IMR-90 (cell line): ENCODE measurements at regions not wholly inside any gene's neighbourhood (a gene's known extent, or its start where the extent isn't known, plus 50 kb on each side); places are given as distances from the start of the nearest gene placed in this dataset.

Source experiments
- ATAC-seq: fragments of 200-7000 bp; cut with Tn5 transposase; 2 replicates; pipeline ENCODE4 v1.9.1; 2020; ENCODE audit warnings: low read depth, mild to moderate bottlenecking, moderate library complexity
- BruUV-seq: library from RNA; stranded (reverse); fragments of 400-500 nt; replicated peaks from 2 replicates; lab custom pipeline; 2021; lab: Mats Ljungman, UMichigan
- CTCF ChIA-PET: fragments of 300-600 bp; formaldehyde crosslinking; extraction: SDS; loops from one replicate; lab custom pipeline; 2021; ENCODE audit warnings: antibody characterized with exemption; lab: Yijun Ruan, JAX
- POLR2A ChIA-PET: fragments of 300-600 bp; sonication (Branson Sonifier 250); formaldehyde crosslinking; loops from one replicate; lab custom pipeline; 2022; ENCODE audit warnings: antibody characterized with exemption; ENCODE audit not compliant: unreplicated experiment; lab: Charles Lee
- DNase-seq: peaks from one replicate; pipeline ENCODE4 v3.0.0; 2013
- H2AFZ ChIP-seq: replicated peaks from 2 replicates; pipeline ENCODE3; 2013; ENCODE audit warnings: low read length, mild to moderate bottlenecking; ENCODE audit not compliant: poor library complexity
- H2AK5ac ChIP-seq: 2 replicates; pipeline ENCODE4 v1.6.1; 2013; ENCODE audit warnings: low read depth, low read length, inconsistent platforms
- H2AK9ac ChIP-seq: replicated peaks from 2 replicates; pipeline ENCODE3; 2013; ENCODE audit warnings: mild to moderate bottlenecking, low read depth, low read length, moderate library complexity; ENCODE audit not compliant: poor library complexity
- H2BK120ac ChIP-seq: 2 replicates; pipeline ENCODE4 v1.6.1; 2013; ENCODE audit warnings: low read depth, low read length, inconsistent platforms
- H2BK15ac ChIP-seq: 3 replicates; pipeline ENCODE4 v1.6.1; 2013; ENCODE audit warnings: low read depth, low read length, inconsistent platforms
- H2BK20ac ChIP-seq: 2 replicates; pipeline ENCODE4 v1.6.1; 2013; ENCODE audit warnings: low read depth, mild to moderate bottlenecking, inconsistent platforms, low read length, moderate library complexity
- H2BK5ac ChIP-seq: 2 replicates; pipeline ENCODE4 v1.6.1; 2013; ENCODE audit warnings: mild to moderate bottlenecking, low read depth, low read length, inconsistent platforms; ENCODE audit not compliant: poor library complexity, severe bottlenecking
- H3K14ac ChIP-seq: replicated peaks from 2 replicates; pipeline ENCODE4 v1.6.1; 2013; ENCODE audit warnings: low read depth, low read length, inconsistent platforms
- H3K18ac ChIP-seq: 2 replicates; pipeline ENCODE4 v1.6.1; 2013; ENCODE audit warnings: low read depth, low read length, control low read depth
- H3K23ac ChIP-seq: 2 replicates; pipeline ENCODE4 v1.6.1; 2013; ENCODE audit warnings: low read depth, low read length, inconsistent platforms
- H3K27ac ChIP-seq: 2 replicates; pipeline ENCODE4 v1.5.1; 2013; ENCODE audit warnings: mild to moderate bottlenecking, control low read depth, low read length; ENCODE audit not compliant: insufficient read depth
- H3K27me3 ChIP-seq: 2 replicates; pipeline ENCODE4 v1.6.1; 2013; ENCODE audit warnings: low read length; ENCODE audit not compliant: control insufficient read depth, insufficient read depth
- H3K36me3 ChIP-seq: 2 replicates; pipeline ENCODE4 v1.6.1; 2013; ENCODE audit warnings: low read length, mixed read lengths; ENCODE audit not compliant: control insufficient read depth, insufficient read depth
- H3K4ac ChIP-seq: 2 replicates; pipeline ENCODE4 v1.6.1; 2013; ENCODE audit warnings: low read depth, low read length, inconsistent platforms
- H3K4me1 ChIP-seq: 2 replicates; pipeline ENCODE4 v1.6.1; 2013; ENCODE audit warnings: low read length, mixed read lengths; ENCODE audit not compliant: control insufficient read depth, insufficient read depth
- H3K4me2 ChIP-seq: 2 replicates; pipeline ENCODE4 v1.6.1; 2013; ENCODE audit warnings: low read depth, mild to moderate bottlenecking, control low read depth, low read length, moderate library complexity
- H3K4me3 ChIP-seq: 2 replicates; pipeline ENCODE4 v1.5.1; 2013; ENCODE audit warnings: low read depth, mild to moderate bottlenecking, control low read depth, low read length, moderate library complexity; ENCODE audit not compliant: insufficient read depth
- H3K56ac ChIP-seq: 2 replicates; pipeline ENCODE4 v1.6.1; 2013; ENCODE audit warnings: low read length, inconsistent platforms; ENCODE audit not compliant: insufficient read depth; ENCODE audit errors: extremely low read depth
- H3K79me1 ChIP-seq, 2 experiments: 2 replicates each; pipeline ENCODE4 v1.6.1; 2013; ENCODE audit warnings: low read length in 2 of 2, inconsistent platforms in 1 of 2, low read depth in 1 of 2
- H3K9ac ChIP-seq: 2 replicates; pipeline ENCODE4 v1.6.1; 2013; ENCODE audit warnings: low read depth, low read length, control low read depth
- H3K9me1 ChIP-seq: 2 replicates; pipeline ENCODE4 v1.6.1; 2013; ENCODE audit warnings: low read length, inconsistent platforms; ENCODE audit not compliant: insufficient read depth
- H3K9me3 ChIP-seq: 2 replicates; pipeline ENCODE4 v1.6.1; 2013; ENCODE audit warnings: low read length; ENCODE audit not compliant: control insufficient read depth, insufficient read depth
- H4K20me1 ChIP-seq: 2 replicates; pipeline ENCODE4 v1.6.1; 2013; ENCODE audit warnings: low read length, inconsistent platforms; ENCODE audit not compliant: insufficient read depth
- H4K5ac ChIP-seq: 2 replicates; pipeline ENCODE4 v1.6.1; 2013; ENCODE audit warnings: mild to moderate bottlenecking, low read depth, low read length, control low read depth
- H4K8ac ChIP-seq, 2 experiments: 2 replicates each; pipeline ENCODE4 v1.6.1; 2013; ENCODE audit warnings: low read depth in 2 of 2, low read length in 2 of 2, control low read depth in 1 of 2, inconsistent platforms in 1 of 2
- H4K91ac ChIP-seq: 2 replicates; pipeline ENCODE4 v1.6.1; 2013; ENCODE audit warnings: low read depth, low read length, inconsistent platforms; ENCODE audit not compliant: insufficient read depth
- BHLHE40 ChIP-seq: fragments of 150-350 bp; IDR thresholded peaks from 2 replicates; pipeline ENCODE4 v1.6.1; 2016; ENCODE audit warnings: mild to moderate bottlenecking, low read depth, low read length
- CEBPB ChIP-seq: IDR thresholded peaks from 2 replicates; pipeline ENCODE4 v1.6.1; 2012; ENCODE audit warnings: low read depth, low read length, improper control_type of control experiment
- ELK1 ChIP-seq: fragments of 150-350 bp; IDR thresholded peaks from 2 replicates; pipeline ENCODE4 v1.6.1; 2016; ENCODE audit warnings: low read depth, mild to moderate bottlenecking, low read length, moderate library complexity, borderline replicate concordance
- FOS ChIP-seq: fragments of 150-350 bp; IDR thresholded peaks from 2 replicates; pipeline ENCODE4 v1.6.1; 2016; ENCODE audit warnings: low read depth, low read length
- MAFK ChIP-seq: IDR thresholded peaks from 2 replicates; pipeline ENCODE4 v1.6.1; 2012; ENCODE audit warnings: low read depth, low read length, improper control_type of control experiment
- MAZ ChIP-seq: IDR thresholded peaks from 2 replicates; pipeline ENCODE4 v1.6.1; 2012; ENCODE audit warnings: low read depth, mild to moderate bottlenecking, low read length, improper control_type of control experiment, moderate library complexity, borderline replicate concordance
- MXI1 ChIP-seq: IDR thresholded peaks from 2 replicates; pipeline ENCODE4 v1.6.1; 2012; ENCODE audit warnings: low read depth, mild to moderate bottlenecking, low read length, moderate library complexity, borderline replicate concordance
- NFE2L2 ChIP-seq: fragments of 150-350 bp; IDR thresholded peaks from 2 replicates; pipeline ENCODE4 v1.6.1; 2016; ENCODE audit warnings: low read depth, mild to moderate bottlenecking, low read length
- RCOR1 ChIP-seq: IDR thresholded peaks from 2 replicates; pipeline ENCODE4 v1.6.1; 2012; ENCODE audit warnings: mild to moderate bottlenecking, low read length, improper control_type of control experiment; ENCODE audit not compliant: insufficient replicate concordance
- WGBS, 2 experiments: methylation state at CpG; one replicate each; pipeline versions ENCODE4 v1.1.5 to v1.1.7; 2013; ENCODE audit warnings: missing lambda C conversion rate in 2 of 2; ENCODE audit not compliant: insufficient read length in 1 of 2; ENCODE audit errors: extremely low coverage in 2 of 2; 5-methylcytosine and 5-hydroxymethylcytosine counted together
- dilution Hi-C: fragments of 300-500 bp; cut with HindIII; formaldehyde crosslinking; loops from one replicate; pipeline ENCODE4 v1.14.3; 2018; ENCODE audit warnings: low sequenced_read_pairs; ENCODE audit not compliant: unreplicated experiment
- in situ Hi-C: fragments of 300-500 bp; cut with MboI; formaldehyde crosslinking; loops from 3 replicates; pipeline ENCODE4 v1.14.3; 2019; ENCODE audit warnings: low sequenced_read_pairs, inconsistent platforms, mixed read lengths
- intact Hi-C: fragments of 100-400 bp; cut with micrococcal nuclease; formaldehyde crosslinking; loops from 2 replicates; pipeline ENCODE4 v1.10.0; 2022
- TF ChIP-seq, protein P1 (sequence below): fragments of 150-350 bp; IDR thresholded peaks from 2 replicates; pipeline ENCODE4 v1.6.1; 2017; ENCODE audit warnings: mild to moderate bottlenecking, antibody characterized with exemption, low read length, low read depth

DNA sequence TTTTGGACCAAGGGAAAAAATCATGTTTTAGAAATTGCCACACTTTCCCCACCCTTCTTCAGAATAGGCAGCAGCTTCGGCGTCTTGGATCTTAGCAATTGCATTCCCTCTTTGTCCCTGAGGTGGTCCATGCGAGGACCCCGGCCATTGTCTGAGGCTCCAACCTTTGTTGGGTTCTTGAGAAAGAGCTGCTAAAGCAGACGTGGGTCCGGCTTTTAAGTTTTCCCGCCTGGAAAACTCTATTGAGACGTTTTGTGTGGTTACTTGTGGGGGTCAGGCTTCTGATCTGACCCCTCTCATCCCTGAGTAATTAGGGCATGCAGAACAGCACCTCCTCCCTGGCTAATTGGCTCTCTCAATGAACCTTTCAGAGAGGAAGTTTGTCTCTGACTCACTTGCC is 509.6 kb upstream of the TNC start:
- no peak overlapping the region for H2AK9ac ChIP-seq
- TF ChIP-seq MAZ (no peak), RCOR1 (no peak), MXI1 (no peak), MAFK (no peak), NFE2L2 (no peak), BHLHE40 (no peak), FOS (no peak), ELK1 (no peak), CEBPB (no peak)
- TF ChIP-seq, protein P1, sequence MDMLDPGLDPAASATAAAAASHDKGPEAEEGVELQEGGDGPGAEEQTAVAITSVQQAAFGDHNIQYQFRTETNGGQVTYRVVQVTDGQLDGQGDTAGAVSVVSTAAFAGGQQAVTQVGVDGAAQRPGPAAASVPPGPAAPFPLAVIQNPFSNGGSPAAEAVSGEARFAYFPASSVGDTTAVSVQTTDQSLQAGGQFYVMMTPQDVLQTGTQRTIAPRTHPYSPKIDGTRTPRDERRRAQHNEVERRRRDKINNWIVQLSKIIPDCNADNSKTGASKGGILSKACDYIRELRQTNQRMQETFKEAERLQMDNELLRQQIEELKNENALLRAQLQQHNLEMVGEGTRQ, result no peak
- dilution Hi-C loops, result no loop called here
- no peaks in the 10 kb centered on the region for H3K36me3 ChIP-seq
- in situ Hi-C loops, result no loop called here
- no peak overlapping the region for H2BK5ac ChIP-seq
- no peak overlapping the region for H4K5ac ChIP-seq
- H3K4me3 ChIP-seq, result no peak overlapping the region
- no peak overlapping the region; the same call in 1 of the 2 replicates for H2BK120ac ChIP-seq
- no peak for DNase-seq
- H3K4me2 ChIP-seq, result no peak overlapping the region
- H3K9me1 ChIP-seq, result no peaks in the 10 kb centered on the region
- no peak overlapping the region for H2BK20ac ChIP-seq
- H3K56ac ChIP-seq, result no peak overlapping the region
- H3K9ac ChIP-seq, result no peak overlapping the region
- peaks cover under 1% of the 10 kb centered on the region; the same call in 1 of the 2 replicates for H3K9me3 ChIP-seq
- no TSS peak for BruUV-seq
- no peak overlapping the region for H2BK15ac ChIP-seq
- no peak overlapping the region for H2AFZ ChIP-seq
- H4K20me1 ChIP-seq, result no peaks in the 10 kb centered on the region
- no peak overlapping the region for H3K23ac ChIP-seq
- no peak overlapping the region for H3K4ac ChIP-seq
- CTCF ChIA-PET, result no interaction called here
- H3K4me1 ChIP-seq, result peaks cover 3% of the 10 kb centered on the region; the same call in 1 of the 2 replicates
- no peak overlapping the region for H2AK5ac ChIP-seq
- no peak overlapping the region for H4K91ac ChIP-seq
- H3K79me1 ChIP-seq, result no peaks in the 10 kb centered on the region
- H3K18ac ChIP-seq, result no peak overlapping the region
- H3K27ac ChIP-seq, result no peak overlapping the region
- POLR2A ChIA-PET, result no interaction called here
- no CpG with 5 or more reads among the region's 8 CpGs for WGBS, 2 experiments
- intact Hi-C loops, result no loop called here
- H4K8ac ChIP-seq, result no peak overlapping the region
- ATAC-seq, result no peak
- H3K14ac ChIP-seq, result no peak overlapping the region
- H3K27me3 ChIP-seq, result no peaks in the 10 kb centered on the region
